ENCODE measurements at regions not wholly inside any gene's neighbourhood (a gene's known extent, or its start where the extent isn't known, plus 50 kb on each side); places are given as distances from the start of the nearest gene placed in this dataset.

- no peak for DNase-seq (ENCODE audit: low spot score)
These were observed 195.9 kb downstream of the KDR start for GRCh38 chr4:54929459-54929858.

- DNase-seq (ENCODE audit: low spot score): no peak
These were observed 200.5 kb downstream of the KDR start for GRCh38 chr4:54924891-54925290.

- DNase-seq (ENCODE audit: low spot score): no peak
These were observed 210.1 kb downstream of the KDR start for GRCh38 chr4:54915276-54915675.

- DNase-seq (ENCODE audit: low spot score): no peak
These were observed 210.6 kb downstream of the KDR start for GRCh38 chr4:54914781-54915180.

GRCh38 chr4:54913751-54914526, 211.5 kb downstream of the KDR start:
- DNase-seq (ENCODE audit: low spot score): no peak

GRCh38 chr4:54912155-54912554, 213.2 kb downstream of the KDR start:
- DNase-seq (ENCODE audit: low spot score): no peak

- no peak for DNase-seq (ENCODE audit: low spot score)
These were observed 215.4 kb downstream of the KDR start for GRCh38 chr4:54909961-54910360.

GRCh38 chr4:54908763-54909162, 216.6 kb downstream of the KDR start:
- DNase-seq (ENCODE audit: low spot score): peak; percentile 16

GRCh38 chr4:54904953-54905352, 220.4 kb downstream of the KDR start:
- DNase-seq (ENCODE audit: low spot score): no peak

- DNase-seq (ENCODE audit: low spot score): no peak
These were observed 222.4 kb downstream of the KDR start for GRCh38 chr4:54902976-54903375.

GRCh38 chr4:54902271-54902670, 223.1 kb downstream of the KDR start:
- DNase-seq (ENCODE audit: low spot score): peak; percentile 59

GRCh38 chr4:54901202-54901601, 224.2 kb downstream of the KDR start:
- DNase-seq (ENCODE audit: low spot score): no peak

GRCh38 chr4:54898656-54899340, 226.6 kb downstream of the KDR start:
- DNase-seq (ENCODE audit: low spot score): peak; percentile 22

- DNase-seq (ENCODE audit: low spot score): no peak
These were observed 227.3 kb downstream of the KDR start for GRCh38 chr4:54898056-54898562.

GRCh38 chr4:54897590-54897989, 227.8 kb downstream of the KDR start:
- DNase-seq (ENCODE audit: low spot score): no peak

- DNase-seq (ENCODE audit: low spot score): no peak
These were observed 224.9 kb downstream of the KIT start for GRCh38 chr4:54882616-54883015.

- peak; percentile 45 for DNase-seq (ENCODE audit: low spot score)
These were observed 221.8 kb downstream of the KIT start for GRCh38 chr4:54879576-54879975.

GRCh38 chr4:54877006-54877405, 219.2 kb downstream of the KIT start:
- peak; percentile 91 for DNase-seq (ENCODE audit: low spot score)

GRCh38 chr4:54872261-54872660, 214.5 kb downstream of the KIT start:
- DNase-seq (ENCODE audit: low spot score): peak; percentile 62

GRCh38 chr4:54863571-54864255, 206.0 kb downstream of the KIT start:
- DNase-seq (ENCODE audit: low spot score): no peak

- DNase-seq (ENCODE audit: low spot score): no peak
These were observed 203.4 kb downstream of the KIT start for GRCh38 chr4:54861201-54861600.

GRCh38 chr4:54855191-54855854, 197.6 kb downstream of the KIT start:
- no peak for DNase-seq (ENCODE audit: low spot score)
